Subcutaneous abdominal adipose tissue (tissue), 5 donors: ENCODE measurements at regions not wholly inside any gene's neighbourhood (a gene's known extent, or its start where the extent isn't known, plus 50 kb on each side); places are given as distances from the start of the nearest gene placed in this dataset.
A peak's percentile ranks its signal among the peaks of the same experiment; 100 is the strongest.

Experiments
- H3K27ac ChIP-seq: one replicate; pipeline ENCODE4 v1.7.0; 2013; ENCODE audit warnings: low read depth, mild to moderate bottlenecking, inconsistent platforms, low read length, moderate library complexity
- H3K27me3 ChIP-seq, 5 donors: one replicate each; pipeline ENCODE4 v1.7.0; 2013; ENCODE audit warnings: low read length in 5 of 5, inconsistent platforms in 1 of 5; ENCODE audit not compliant: control insufficient read depth in 5 of 5, insufficient read depth in 4 of 5
- H3K36me3 ChIP-seq, 5 donors: one replicate each; pipeline ENCODE4 v1.7.0; 2013; ENCODE audit warnings: low read length in 5 of 5; ENCODE audit not compliant: control insufficient read depth in 5 of 5, insufficient read depth in 5 of 5
- H3K4me1 ChIP-seq, 5 donors: one replicate each; pipeline ENCODE4 v1.7.0; 2013; ENCODE audit warnings: low read length in 5 of 5, mild to moderate bottlenecking in 3 of 5, moderate library complexity in 1 of 5; ENCODE audit not compliant: control insufficient read depth in 5 of 5, insufficient read depth in 5 of 5
- H3K4me3 ChIP-seq, 5 donors: one replicate each; pipeline ENCODE4 v1.7.0; 2013; ENCODE audit warnings: low read length in 5 of 5, low read depth in 1 of 5
- H3K9ac ChIP-seq, 5 donors: one replicate each; pipeline ENCODE4 v1.7.0; 2013; ENCODE audit warnings: low read length in 5 of 5, mild to moderate bottlenecking in 4 of 5, moderate library complexity in 3 of 5
- H3K9me3 ChIP-seq, 5 donors: one replicate each; pipeline ENCODE4 v1.7.0; 2013; ENCODE audit warnings: low read length in 5 of 5; ENCODE audit not compliant: control insufficient read depth in 5 of 5
- donor health status: healthy.
- donor health status: healthy.
- donor health status: healthy.
- donor health status: healthy.
- donor health status: healthy.

DNA sequence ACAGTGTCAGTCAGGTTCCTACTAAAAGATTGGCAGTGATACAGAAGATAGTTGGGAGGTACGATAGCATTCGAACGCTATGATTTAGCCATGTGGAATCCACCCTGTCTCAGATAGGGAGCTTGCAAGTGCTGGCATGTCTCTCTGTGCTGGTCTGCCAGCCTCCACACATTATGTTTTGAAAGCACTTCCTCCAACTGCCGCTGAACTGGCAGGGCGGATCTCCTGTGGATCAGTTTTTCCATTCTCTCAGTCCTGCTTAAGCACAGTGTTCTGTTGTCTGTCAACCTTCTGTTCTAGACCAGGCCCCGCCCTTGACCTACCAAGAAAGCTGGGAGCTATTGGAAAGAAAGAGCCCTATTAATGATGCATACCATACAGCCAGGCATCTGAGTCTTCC lies 65.5 kb upstream of the PALMD start:
- no peak overlapping the region for H3K27ac ChIP-seq
- no peaks in the 10 kb centered on the region for H3K36me3 ChIP-seq
- no peak overlapping the region for H3K4me3 ChIP-seq
- H3K4me1 ChIP-seq = peaks cover 0 to 10% (median 5%) of the 10 kb centered on the region in 5 donors
- H3K27me3 ChIP-seq = no peaks in the 10 kb centered on the region
- H3K9ac ChIP-seq = no peak overlapping the region
- no peaks in the 10 kb centered on the region for H3K9me3 ChIP-seq

- no peaks in the 10 kb centered on the region for H3K9me3 ChIP-seq
- H3K4me3 ChIP-seq = no peak overlapping the region
Measured at GRCh38 chr1:99587008-99587407, 58.9 kb upstream of the PALMD start.

GRCh38 chr1:99589186-99589636 lies 56.7 kb upstream of the PALMD start:
- Histone ChIP-seq H3K9ac (no peak overlapping the region), H3K27me3 (no peaks in the 10 kb centered on the region), H3K4me1 (peaks cover 0 to 17% (median 4%) of the 10 kb centered on the region in 5 donors), H3K27ac (no peak overlapping the region), H3K4me3 (no peak overlapping the region), H3K9me3 (peaks cover 0 to 3% (median 0%) of the 10 kb centered on the region in 5 donors), H3K36me3 (no peaks in the 10 kb centered on the region)

More at GRCh38 chr1:99587008-99587407, 58.9 kb upstream of the PALMD start:
- H3K36me3 ChIP-seq = no peaks in the 10 kb centered on the region
- no peak overlapping the region for H3K9ac ChIP-seq
- H3K27ac ChIP-seq = no peak overlapping the region
- H3K27me3 ChIP-seq = no peaks in the 10 kb centered on the region
- peaks cover 0 to 11% (median 0%) of the 10 kb centered on the region in 5 donors for H3K4me1 ChIP-seq

DNA sequence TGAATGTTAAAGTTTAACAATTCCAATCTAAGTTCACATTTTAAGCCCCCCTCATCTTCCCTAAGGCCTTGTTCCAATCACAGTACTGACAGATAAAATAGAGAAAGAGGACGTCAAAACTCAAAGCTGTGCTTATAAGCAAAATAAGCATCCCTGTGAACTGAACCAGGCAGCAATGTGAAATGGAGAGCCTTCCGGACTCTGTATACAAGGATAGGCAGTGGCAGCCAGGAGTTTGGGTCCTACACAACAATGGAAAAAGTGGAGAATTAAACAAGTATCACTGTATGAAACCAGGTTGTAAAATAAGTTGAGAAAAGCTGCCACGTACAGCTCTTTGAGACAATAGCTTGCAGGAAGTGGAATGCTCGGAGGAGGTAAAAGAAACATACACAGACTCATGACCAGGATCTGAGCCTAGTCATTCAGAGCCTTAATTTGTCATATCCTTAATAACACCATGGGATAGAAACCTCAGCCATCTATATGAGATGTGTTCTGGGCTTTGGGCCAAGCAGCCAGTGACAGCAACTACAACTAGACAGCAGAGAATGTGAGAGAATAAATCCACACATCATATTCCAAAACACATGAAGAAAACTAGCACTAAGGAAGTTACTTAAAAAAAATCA lies 55.2 kb upstream of the PALMD start:
- Histone ChIP-seq H3K4me3 (no peak overlapping the region), H3K4me1 (peaks cover 0 to 25% (median 10%) of the 10 kb centered on the region in 5 donors), H3K36me3 (no peaks in the 10 kb centered on the region), H3K27ac (peak overlapping the region; percentile 57), H3K27me3 (no peaks in the 10 kb centered on the region), H3K9ac (no peak overlapping the region), H3K9me3 (peaks cover 0 to 3% (median 0%) of the 10 kb centered on the region in 5 donors)

DNA sequence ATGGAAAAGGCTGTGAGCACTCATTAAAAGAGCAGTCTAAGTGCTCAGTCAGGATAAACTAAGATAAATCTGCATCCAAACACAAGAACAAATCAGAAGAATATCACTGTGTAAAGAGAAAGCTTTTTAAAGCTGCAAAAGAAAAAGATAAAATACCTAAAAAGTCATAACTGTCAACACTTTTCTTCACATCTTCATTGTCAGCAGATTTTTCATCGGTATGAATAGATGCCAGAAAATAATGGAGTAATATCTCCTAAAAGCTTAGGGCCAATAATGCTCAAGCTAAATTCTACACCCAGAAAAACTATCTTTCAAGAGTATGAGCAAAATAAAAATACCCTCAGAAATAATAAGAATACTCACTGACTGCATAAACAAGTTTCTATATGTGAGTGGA lies 54.0 kb upstream of the PALMD start:
- no peak overlapping the region for H3K4me3 ChIP-seq
- no peaks in the 10 kb centered on the region for H3K27me3 ChIP-seq
- no peaks in the 10 kb centered on the region for H3K36me3 ChIP-seq
- H3K4me1 ChIP-seq = peaks cover 0 to 29% (median 11%) of the 10 kb centered on the region in 5 donors
- H3K9ac ChIP-seq = no peak overlapping the region
- H3K9me3 ChIP-seq = peaks cover 0 to 3% (median 0%) of the 10 kb centered on the region in 5 donors
- peak overlapping the region; percentile 27 for H3K27ac ChIP-seq

- H3K27me3 ChIP-seq = no peaks in the 10 kb centered on the region
- H3K4me3 ChIP-seq = no peak overlapping the region
- H3K36me3 ChIP-seq = no peaks in the 10 kb centered on the region
- peaks cover 0 to 31% (median 14%) of the 10 kb centered on the region in 5 donors for H3K4me1 ChIP-seq
- H3K9me3 ChIP-seq = peaks cover 0 to 3% (median 0%) of the 10 kb centered on the region in 5 donors
- peak overlapping the region; percentile 84 for H3K27ac ChIP-seq
- H3K9ac ChIP-seq = no peak overlapping the region
Measured at GRCh38 chr1:99594205-99594604, 51.7 kb upstream of the PALMD start.

DNA sequence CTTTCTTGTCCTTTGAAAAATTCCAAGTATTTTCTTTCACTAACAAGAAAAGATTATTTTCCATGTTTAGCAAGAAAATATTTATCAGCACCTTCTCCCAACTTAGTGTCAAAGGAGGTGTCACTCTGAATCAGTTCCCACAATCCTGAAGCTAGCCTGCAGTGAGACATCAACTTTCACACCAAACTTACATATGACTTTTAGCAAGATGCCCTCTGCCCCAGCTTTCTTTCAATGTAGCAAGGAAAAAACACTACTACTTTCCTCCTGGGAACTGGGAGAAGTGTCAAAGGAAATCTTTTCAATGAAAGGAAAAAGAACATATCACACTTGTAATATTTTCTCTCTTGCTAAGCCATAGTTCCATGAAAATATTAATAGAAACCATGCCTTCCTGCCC lies 50.9 kb upstream of the PALMD start:
- Histone ChIP-seq H3K9ac (no peak overlapping the region), H3K4me3 (peak overlapping the region in 2 of 5 donors; percentile 13 to 23), H3K27ac (peak overlapping the region; percentile 84), H3K27me3 (no peaks in the 10 kb centered on the region), H3K4me1 (peaks cover 0 to 36% (median 14%) of the 10 kb centered on the region in 5 donors), H3K9me3 (peaks cover 0 to 3% (median 0%) of the 10 kb centered on the region in 5 donors), H3K36me3 (no peaks in the 10 kb centered on the region)

GRCh38 chr1:99595441-99595840 lies 50.5 kb upstream of the PALMD start:
- Histone ChIP-seq H3K36me3 (no peaks in the 10 kb centered on the region), H3K27ac (peak overlapping the region; percentile 84), H3K4me3 (peak overlapping the region in 2 of 5 donors; percentile 13 to 23), H3K9ac (no peak overlapping the region), H3K4me1 (peaks cover 0 to 35% (median 14%) of the 10 kb centered on the region in 5 donors), H3K9me3 (peaks cover 0 to 3% (median 0%) of the 10 kb centered on the region in 5 donors), H3K27me3 (no peaks in the 10 kb centered on the region)
